HPDE6-E6E7 (cell line): ENCODE measurements at regions not wholly inside any gene's neighbourhood (a gene's known extent, or its start where the extent isn't known, plus 50 kb on each side); places are given as distances from the start of the nearest gene placed in this dataset.

Source experiments
- DNase-seq: peaks from one replicate; pipeline ENCODE4 v3.0.0; 2011; ENCODE audit warnings: missing footprints; ENCODE audit errors: extremely low spot score

DNA sequence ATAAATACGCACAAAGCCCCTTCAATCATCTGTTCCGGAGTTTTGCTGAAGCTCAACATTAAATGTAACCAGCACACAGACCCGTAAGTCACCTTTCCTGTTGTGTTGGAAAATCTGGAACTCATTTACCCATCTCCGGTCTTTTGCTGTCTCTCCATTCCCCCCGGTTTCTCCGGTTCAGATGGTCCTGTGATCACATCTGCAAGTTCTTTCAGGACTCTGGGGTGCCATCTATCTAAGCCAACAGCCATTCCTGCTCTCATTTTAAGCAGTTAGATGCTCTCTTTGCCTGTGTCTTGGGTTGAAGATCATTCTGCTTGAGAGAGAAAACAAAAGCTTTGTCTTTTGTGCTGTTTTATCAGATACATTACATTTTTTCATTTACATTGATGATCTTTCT lies 91.7 kb upstream of the TGIF1 start:
- DNase-seq: no peak

DNA sequence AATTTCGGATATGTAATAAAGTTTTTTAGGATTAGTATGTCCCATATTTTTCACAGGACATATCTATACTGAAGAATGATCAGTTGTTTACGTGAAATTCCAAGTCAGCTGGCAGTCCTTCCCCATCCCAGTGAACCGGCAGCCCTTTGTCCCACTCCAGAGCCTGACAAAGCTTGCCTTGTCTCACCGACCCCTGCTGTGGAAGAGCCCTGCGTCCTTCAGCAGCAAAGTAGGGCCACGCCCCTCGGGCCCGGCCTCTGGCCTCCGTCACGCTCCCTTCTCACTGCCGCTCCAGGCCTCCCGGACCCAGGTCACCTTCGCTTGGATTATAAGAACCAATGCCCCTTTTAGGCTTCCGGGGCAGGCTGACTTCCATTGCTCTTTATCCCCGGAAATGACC lies 89.8 kb upstream of the TGIF1 start:
- DNase-seq: no peak

DNA sequence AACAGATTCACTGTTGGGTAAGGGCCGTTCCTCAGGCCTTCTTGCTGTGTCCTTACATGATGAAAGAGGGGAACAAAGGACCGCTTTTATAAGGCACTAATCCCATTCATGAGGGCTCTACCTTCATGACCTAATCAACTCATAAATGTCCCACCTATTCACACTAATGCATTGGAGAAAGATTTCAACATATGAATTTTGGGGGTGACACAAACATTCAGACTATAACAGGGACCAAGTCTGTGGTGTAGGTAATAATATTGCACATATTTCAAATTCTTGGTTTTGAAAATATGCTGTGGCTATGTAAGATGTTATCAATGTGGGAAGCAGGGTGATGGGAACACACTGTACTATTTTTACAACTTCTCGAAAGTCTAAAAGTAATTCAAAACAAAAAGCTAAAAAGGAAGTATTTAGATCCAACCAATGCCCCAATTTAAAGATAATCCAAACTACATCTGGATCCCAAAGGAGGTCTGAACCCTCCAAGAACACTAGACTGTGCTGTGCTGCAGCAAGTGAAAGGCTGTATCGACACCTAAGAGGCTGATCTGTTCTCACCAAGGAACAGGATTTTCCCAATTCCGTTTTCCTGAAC lies 82.4 kb upstream of the TGIF1 start:
- no peak for DNase-seq

DNA sequence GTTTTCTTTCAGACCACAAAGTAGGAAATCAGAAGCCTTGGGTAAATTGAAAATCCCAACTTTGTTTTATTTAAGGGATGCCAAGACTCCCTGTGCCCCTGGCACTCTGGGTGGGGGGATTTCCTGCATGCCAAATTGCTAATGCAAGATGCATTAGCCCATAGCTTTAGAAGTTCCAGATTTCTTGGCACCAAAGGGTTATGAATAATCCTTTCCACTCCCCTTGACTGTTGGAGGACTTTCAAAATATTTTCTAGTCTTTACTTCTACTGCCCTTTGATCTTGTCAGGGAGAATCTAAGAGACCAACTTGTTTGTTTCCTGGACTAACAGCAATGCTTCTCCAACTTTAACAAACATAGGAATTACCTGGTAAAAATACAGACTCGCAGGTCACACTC lies 81.8 kb upstream of the TGIF1 start:
- DNase-seq: no peak

DNA sequence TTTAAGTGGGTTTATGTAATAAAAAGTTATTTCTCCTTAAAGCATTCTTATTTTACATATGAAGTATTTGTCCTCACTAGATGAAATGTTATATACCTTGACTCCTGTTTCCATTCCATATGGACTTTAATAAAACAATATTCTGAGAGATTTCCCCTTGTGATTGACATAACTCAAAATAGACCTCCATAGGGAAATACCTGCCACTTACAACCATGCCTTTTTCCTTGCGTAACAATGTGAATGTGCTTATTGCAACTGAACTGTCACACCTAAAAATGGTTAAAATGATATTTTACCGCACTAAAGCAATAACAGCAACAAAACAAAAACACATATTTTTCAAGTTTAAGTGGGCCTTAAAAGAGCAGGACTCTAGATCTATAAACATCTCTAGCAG lies 70.3 kb upstream of the TGIF1 start:
- DNase-seq: no peak

DNA sequence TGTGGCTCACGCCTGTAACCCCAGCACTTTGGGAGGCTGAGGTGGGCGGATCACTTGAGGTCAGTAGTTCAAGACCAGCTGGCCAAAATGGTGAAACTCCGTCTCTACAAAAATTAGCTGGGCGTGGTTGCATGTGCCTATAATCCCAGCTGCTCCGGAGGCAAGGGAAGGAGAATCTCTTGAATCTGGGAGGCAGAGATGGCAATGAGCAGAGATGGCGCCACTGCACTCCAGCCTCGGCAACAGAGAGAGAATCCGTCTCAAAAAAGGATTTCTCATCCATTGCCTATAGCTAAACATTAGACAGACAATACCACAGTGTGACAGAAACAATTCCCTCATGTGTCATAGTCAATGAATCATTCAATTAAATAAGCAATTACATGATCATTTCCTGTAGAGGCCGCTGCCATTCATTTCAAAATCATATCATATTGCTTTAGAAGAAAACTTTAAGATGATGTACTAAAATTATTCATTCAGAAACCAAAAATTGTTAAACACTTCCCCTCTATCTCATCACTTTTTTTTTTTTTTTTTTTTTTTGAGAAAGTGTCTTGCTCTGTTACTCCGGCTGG lies 69.5 kb upstream of the TGIF1 start:
- DNase-seq: peak; percentile 51

DNA sequence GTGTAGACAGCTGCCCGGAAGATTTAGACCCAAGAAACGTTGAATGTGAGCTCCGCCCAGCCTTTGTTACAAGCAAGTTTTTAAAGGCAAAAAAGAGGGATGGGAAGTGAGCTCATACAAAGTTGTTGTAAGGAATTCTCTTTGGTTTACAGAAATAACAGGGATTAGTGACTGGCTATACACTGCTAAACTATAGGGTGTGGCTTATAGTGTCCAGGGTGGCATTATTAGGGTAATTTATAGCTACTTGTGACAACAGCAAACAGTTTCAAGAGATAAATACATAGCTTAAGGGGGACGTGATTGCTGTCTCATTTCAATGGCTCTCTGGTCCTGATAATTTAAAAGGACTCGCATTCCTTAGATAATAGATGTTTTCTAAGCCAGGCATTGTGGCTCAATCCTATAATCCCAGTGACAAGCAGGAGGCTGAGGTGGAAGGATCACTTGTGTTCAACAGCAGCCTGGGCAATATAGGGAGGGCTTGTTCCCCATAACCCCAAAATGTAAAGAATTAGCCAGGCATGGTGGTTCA lies 66.5 kb upstream of the TGIF1 start:
- DNase-seq: no peak

DNA sequence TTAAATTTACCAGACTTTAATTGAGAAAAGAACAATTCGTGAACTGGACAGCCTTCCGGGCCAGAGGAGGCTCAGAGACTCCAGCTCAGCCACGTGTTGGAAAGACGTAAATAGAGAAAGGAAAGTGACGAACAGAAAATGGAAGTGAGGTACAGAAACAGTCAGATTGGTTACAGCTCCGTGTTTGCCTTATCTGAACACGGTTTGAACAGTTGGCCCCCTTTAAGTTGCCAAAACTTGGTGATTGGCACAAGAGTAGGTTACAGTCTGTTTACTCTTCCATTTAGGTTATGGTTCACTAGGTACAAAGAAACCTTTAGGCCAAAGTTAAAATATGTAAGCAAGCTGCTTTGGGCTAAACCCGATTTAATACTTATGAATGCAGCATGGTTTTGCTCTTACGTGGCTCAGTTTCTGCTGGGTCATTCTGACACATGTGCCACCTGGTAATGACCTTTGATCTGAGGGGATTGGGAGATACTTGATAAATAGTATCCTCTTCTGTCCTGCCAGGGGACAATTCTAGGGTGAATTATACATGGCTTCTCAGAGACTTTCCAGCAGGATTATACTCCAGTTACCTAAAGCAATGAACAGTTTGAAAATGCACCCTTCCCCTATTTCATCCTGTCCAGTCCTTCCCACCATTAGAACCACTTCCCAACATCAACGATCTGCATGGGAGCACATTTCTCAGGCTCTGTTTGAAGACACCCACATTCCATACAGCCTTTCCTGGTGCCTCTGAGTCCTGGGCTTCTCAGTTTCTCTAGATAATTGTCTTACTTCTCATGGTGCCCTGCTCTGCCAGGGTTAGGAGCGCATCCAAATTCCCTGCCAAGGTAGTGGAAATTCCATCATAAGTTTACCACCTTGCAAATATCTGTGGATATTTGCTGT lies 65.1 kb upstream of the TGIF1 start:
- no peak for DNase-seq

DNA sequence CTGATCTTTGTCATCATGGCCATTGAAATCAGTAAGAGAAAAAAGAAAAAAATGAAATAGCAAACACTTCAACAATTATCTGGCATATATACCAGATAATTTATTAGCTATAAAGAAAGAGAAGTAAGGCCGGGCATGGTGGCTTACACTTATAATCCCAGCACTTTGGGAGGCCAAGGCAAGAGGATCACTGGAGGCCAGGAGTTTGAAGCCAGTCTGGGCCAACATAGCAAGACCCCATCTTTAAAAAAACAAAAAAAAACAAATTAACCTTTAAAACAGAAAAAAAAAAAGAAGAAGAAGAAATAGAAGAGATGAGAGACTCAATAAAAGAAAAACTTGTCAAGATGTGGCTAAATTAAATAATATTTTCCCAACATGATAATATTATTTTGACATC lies 61.6 kb upstream of the TGIF1 start:
- DNase-seq: no peak

DNA sequence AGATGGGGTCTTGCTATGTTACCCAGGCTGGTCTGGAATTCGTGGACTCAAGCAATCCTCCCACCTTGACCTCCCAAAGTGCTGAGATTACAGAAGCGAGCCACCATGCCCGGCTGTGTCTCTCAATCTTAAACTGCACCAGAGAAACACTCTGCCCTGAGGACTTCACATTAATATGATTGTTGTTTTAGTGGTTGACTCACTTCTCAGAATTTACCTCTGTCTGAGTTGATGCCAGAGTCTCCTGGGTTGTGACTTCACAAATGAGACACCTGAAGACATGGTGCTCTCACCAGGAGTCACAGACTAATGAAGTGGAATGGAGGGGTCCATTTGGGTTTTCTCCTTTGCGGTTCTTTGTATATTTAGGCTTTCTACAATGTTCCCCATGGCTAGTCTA lies 61.0 kb upstream of the TGIF1 start:
- peak; percentile 19 for DNase-seq

DNA sequence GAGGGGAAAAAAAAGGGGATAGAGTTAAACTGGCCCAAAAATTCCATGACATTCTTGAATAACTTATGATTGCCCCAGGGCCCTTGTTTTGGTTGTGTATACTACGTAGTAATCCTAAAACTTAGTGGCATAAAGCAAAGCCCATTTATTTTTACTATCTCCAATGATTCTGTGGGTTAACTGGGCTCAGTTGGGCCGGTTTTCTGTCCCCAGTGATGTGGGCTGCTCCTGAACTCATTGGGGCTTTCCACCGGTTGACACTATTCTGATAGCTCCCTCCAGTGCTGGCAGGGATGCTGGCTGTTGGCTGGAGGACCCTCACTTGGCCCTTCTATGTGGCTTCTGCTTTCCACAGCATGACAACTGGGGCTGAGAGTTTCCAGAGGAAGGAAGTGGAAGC lies 60.0 kb upstream of the TGIF1 start:
- no peak for DNase-seq

DNA sequence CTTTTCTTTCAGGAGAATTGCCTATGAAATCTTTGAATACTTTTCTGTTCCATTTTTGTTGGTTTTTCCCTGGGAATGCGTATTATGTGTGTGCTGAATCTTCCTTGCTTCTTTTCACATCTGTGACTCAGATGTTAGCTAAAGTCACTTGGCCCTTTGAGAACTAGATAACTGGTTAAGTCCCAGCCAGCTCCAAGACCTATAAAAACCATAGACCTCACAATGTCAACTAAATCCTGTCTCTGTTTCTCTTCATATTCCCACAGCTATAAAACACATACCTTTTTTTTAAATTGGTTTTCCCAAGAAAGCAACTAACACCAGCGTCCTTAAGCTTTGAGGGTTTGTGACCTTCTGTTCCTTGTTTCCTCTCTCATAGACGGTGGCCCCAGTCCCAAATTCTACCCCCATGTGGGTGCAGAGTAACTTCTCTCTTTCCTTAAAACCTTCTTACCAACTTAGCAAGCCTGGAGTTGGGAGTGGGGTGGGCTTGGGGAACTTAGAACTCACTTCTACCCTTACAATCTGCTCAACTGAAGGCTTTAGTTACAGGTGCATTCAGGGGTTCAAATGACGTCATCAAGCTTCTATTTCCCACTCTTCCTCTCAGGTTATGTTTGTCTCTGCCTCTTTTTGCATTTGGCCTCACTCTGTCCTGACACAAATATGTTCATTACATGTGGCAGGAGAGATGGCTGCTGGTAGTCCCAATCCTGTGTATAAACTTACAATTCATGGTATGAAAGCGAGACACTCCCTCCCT lies 58.1 kb upstream of the TGIF1 start:
- no peak for DNase-seq

DNA sequence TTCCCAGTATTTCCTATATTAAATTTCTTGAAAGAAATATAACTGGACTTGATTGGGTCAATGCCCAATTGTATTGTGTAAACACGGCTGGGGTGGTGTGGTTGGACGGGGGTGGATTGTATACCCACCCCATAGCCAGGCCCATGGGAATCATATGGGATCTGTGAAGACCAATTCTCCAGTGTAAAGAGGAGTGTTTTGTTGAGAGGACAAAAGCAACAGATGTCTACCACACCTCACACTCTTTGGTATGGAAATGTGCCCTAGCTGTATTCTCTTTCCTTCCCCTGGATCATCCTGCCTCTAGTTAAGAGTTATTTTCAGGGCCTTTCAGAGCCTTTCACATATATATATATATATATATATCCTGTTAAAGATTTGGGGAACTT lies 57.5 kb upstream of the TGIF1 start:
- no peak for DNase-seq

DNA sequence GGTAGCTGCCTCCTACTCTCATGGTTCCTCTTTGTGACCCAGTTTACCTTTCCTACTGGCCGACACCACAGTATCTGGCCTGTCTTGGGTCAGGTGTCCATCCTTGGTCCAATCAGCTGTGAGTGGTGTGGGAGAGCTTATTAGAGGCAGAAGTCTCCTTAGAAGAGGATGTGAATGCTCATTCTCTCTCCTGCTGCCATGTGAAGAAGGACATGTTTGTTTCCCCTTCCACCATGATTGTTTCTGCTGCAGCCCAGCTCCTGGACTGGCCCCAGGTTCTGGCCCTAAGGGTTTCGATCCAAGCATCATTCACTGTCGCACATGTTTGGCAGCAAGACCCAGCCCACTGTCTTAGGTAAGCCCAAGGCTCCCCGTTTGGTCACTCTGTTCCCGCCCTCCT lies 55.3 kb upstream of the TGIF1 start:
- DNase-seq: no peak

DNA sequence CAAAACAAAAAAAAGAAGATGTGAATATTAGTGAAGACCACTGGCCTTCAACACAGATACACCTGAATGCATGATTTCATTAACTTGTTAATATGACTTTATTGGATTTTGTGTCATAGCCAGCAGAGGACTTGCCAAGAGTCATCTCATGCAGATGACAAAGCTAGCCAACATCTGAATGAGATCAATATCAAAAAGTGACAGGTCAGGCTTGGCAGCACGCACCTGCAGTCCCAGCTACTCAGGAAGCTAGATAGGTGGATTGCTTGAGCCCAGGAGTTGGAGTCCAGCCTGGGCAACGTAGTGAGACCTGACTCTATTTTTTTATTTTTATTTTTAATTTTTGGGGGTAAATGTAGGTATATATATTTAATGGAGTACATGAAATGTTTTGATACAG lies 54.5 kb upstream of the TGIF1 start:
- no peak for DNase-seq

DNA sequence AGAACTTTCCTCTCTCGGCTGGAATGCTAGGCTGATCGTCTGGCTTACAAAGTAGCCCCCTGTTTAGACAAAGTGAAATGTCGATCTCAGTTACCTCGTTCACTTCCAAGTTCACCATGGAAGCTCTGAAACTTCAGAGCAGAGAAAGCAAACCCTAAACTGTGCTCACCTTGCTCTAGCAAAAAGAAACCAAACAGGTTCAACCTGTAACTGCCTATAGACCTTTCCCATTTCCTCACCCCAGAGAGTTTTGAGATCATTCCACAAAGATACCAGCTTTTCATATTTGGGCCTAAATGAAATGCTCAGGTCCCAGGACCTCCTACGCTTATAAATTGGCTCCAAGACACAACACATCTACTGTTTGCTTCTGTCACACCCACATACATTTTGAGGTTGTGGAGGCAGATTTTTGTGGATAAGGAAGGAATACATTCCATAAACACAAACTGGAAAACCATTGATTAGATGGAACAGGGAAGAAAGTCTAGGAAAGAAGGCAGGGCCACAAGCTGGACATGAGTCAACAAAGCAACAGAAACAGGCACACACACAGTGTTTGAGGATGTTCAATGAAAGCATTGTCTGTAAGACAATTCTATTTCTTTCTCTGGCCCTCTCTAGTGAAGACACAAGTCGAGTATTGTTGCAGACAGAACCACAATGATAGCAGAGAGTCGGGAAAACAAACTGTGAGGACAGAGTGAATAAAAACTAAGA lies 52.8 kb upstream of the TGIF1 start:
- DNase-seq: peak; percentile 25

DNA sequence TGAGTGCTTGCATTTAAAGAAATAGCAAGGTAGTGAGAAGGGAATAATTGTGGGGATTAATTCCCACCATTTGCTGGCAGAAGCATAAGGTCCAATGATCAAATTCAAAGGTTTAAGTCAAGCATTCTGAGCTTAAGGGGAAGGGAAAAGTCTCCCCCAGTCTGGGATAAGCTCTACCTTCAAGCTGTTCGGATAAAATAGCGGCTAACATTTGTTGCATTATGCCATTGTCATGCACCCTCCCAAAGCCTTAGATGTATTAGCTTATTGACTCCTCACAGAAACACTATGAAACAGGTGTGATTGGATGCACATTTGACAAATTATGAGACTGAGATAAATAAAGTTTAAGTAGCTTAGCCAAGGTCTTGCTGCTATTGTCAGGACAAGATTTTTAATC lies 52.2 kb upstream of the TGIF1 start:
- no peak for DNase-seq
